GM11168 (cell line): ENCODE measurements at regions not wholly inside any gene's neighbourhood (a gene's known extent, or its start where the extent isn't known, plus 50 kb on each side); places are given as distances from the start of the nearest gene placed in this dataset.
"Not testable (repeated sequence)": the region's sequence is repeated elsewhere in the genome, so short reads cannot be mapped to it uniquely, and the experiment has no call there.

Experiments used
- in situ Hi-C: fragments of 300-500 bp; cut with MboI; formaldehyde crosslinking; loops from one replicate; pipeline ENCODE4 v1.12.0; 2022; ENCODE audit warnings: low sequenced_read_pairs; ENCODE audit not compliant: unreplicated experiment

DNA sequence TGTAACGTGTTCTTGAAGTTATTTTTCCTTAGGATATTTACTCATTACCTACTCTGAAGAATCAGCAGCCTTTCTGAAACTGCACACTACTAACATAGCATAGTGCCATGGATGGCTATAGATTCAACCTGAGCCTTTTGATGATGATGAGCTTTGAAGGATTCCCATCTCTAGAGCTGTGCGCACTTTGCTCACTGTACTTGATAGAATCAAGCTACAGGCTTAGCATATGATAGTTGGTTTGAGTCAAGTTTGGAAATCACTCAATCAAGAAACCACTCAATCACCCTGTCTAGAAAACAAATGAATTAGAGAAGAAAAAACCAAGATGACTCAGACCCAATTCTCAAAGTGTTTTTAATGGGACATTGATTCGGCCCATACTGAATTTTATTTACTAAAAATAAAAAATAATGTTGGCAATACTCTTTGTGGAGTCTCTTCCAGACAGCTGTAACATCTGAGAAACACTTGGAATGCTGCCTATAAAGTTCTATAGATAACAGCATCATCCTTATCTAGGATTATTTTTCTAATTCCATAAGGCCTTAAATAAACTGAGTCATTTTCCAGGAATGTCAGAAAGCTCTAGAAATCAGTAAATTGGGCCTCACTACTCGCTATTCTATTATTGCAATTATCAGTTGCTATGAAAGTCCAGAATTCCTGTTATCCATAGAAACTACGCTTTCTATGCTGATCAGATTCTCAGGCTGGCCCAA is 259.0 kb upstream of the ERBB4 start:
- in situ Hi-C loops = no loop called here

DNA sequence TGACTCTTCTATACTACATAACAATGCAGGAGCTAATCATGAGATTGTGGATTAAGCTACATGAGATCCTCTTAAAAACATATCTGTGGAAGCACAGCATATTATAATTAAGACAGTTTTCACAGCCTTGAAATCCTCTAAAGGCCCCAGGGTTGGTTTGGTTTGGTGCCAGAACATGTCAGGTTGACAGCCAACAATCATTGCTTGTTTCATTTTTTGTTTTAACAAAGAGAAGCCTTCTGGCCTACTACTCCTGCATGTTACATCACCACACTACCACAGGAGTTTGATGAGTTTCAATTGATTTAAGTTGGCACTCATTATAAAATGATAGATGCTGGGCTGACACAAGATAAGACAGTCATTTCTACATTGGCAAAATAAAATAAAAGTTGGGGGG is 255.9 kb upstream of the ERBB4 start:
- in situ Hi-C loops = no loop called here

GRCh38 chr2:212791569-212791968 is 253.0 kb upstream of the ERBB4 start:
- in situ Hi-C loops = no loop called here

DNA sequence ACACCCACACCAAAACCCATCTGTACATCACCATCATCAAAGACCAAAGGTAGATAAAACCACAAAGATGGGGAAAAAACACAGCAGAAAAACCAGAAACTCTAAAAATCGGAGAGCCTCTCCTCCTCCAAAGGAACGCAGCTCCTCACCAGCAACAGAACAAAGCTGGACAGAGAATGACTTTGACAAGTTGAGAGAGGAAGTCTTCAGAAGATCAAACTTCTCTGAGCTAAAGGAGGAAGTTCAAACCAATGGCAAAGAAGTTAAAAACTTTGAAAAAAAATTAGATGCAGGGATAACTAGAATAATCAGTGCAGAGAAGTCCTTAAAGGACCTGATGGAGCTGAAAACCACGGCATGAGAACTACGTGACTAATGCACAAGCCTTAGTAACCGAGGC is 247.5 kb upstream of the ERBB4 start:
- in situ Hi-C loops = not testable (repeated sequence)

DNA sequence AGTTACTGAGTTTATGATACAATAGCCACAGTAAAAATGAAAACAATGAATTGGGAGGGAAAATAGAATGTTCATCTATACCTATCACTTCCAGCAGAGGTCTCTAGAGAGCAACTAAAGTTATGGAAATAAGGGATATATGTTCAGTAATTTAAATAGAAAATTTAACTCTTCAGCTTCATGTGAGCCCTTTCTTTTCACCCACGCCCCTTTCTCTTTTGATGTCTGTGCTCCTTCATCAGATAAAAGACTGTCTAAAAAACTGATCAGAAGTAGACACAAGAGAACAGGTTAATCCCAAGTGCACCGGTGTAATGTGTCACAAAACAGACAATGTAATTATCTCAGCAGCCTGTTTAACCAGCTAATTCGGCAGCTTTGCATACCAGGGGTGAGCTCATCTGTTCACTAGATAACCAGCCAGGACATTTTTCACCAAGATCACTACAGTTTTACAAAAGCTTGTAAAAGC is 238.5 kb upstream of the ERBB4 start:
- in situ Hi-C loops = no loop called here

GRCh38 chr2:212773808-212774339 is 235.3 kb upstream of the ERBB4 start:
- in situ Hi-C loops = no loop called here

GRCh38 chr2:212770240-212770639 is 231.6 kb upstream of the ERBB4 start:
- in situ Hi-C loops = no loop called here

DNA sequence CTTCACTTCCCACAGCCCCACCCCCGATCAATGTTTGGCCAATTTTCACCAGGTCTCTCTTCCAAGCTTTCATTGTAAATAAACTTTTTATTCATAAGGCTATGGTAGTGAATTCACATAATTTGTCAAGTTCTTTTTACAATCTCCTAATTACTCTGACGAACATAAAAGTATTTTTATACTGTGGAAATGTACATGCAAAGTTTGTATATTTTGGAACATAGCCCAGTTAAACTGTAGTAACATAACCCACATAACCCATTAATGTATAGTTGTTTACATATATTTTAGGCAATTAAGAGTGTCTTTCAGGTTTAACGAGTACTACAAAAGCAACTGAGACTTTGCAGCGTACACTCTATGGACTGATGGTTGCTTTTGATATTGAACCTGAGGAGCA is 228.3 kb upstream of the ERBB4 start:
- in situ Hi-C loops = no loop called here

DNA sequence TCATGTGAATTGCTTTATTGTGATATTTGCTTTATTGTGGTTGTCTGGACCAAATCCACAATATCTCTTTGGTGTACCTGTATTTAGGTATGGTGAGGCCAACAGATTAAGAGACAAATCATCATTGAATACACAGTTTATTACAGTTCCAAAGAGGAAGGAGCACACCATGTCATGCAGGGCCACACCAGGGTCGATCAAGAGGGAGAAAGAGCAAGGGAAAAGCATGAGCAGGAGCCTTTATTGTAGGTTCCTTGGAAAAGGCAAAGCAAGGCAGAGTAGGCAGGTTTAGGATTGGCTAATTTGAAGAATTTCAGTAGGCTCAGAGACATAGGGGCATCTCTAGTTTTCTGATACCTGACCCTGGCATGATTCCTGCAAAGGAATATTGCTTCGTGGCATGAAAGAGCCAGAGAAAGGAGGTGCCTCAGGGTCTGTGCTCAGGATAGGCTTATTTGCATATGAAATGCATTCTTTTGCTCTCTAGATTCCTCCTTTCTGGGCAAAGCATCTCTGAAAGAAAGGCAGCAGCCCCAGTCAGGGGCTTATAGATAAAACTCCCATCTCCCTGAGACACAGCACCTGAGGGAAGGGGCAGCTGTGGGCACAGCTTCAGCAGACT is 214.2 kb upstream of the ERBB4 start:
- in situ Hi-C loops = no loop called here

- in situ Hi-C loops = no loop called here
These were observed 206.8 kb upstream of the ERBB4 start for GRCh38 chr2:212745359-212745758.

GRCh38 chr2:212737392-212738172 is 199.0 kb upstream of the ERBB4 start:
- in situ Hi-C loops = no loop called here

GRCh38 chr2:212736385-212736726 is 197.8 kb upstream of the ERBB4 start:
- in situ Hi-C loops = no loop called here

DNA sequence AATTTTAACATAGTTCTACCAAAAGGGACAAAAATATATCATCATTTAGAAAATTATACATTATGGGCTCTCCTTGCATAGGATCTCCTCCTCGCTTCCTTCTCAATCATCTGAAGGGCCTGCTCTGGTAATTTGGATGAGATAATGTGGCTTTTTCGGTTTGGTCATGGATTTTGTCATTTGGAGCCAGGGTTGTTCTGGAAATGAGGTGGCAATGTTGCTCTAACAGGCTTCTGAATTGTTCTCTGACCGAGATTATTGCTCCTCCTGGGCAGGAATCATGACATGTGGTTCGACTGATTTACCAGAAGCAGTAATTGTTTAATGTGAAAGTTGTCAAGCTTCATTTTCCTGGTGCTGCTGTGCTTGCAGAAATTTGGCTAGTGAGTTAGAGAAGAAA is 194.7 kb upstream of the ERBB4 start:
- in situ Hi-C loops = no loop called here

DNA sequence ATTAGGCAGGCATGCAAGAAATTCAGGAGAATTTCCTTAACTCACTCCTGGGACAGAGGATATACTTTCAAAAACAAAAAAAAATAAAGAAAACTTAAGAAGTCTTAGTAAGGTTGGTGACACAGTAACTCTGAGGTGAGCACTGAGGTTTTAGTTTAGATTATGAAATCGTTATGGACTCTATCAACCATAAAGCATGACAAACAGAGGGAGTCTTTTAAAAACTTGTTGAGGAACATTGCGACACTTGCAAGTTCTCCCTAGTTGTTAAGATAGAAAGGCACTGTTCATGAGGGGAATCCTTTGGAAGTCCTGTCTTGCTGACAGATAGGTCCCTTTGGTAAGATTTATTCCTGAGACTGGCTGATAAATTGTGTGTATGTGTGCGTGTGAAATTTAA is 194.3 kb upstream of the ERBB4 start:
- in situ Hi-C loops = no loop called here

GRCh38 chr2:212730994-212731393 is 192.4 kb upstream of the ERBB4 start:
- in situ Hi-C loops = no loop called here

GRCh38 chr2:212728717-212729116 is 190.1 kb upstream of the ERBB4 start:
- in situ Hi-C loops = no loop called here

GRCh38 chr2:212727751-212728150 is 189.1 kb upstream of the ERBB4 start:
- in situ Hi-C loops = no loop called here

DNA sequence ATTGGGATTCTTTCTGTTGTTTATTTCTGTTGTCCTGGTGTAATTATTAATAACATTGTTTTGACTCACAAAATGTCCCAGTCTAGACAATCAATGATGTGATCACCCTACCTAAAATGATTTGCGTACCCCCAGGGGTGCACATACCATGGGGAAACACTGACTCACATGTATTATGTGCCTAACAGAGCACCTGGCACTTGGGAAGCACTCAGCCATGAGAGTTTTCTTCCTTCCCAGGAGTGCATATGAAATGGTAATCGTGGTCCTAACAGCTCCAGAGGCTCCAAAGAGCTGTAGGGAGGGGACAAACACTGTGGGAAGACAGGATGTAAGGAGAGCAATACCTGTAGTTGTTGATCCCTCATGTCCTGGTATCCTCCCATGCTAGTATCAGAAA is 187.8 kb upstream of the ERBB4 start:
- in situ Hi-C loops = no loop called here

- in situ Hi-C loops = no loop called here
These were observed 186.6 kb upstream of the ERBB4 start for GRCh38 chr2:212725180-212725579.

DNA sequence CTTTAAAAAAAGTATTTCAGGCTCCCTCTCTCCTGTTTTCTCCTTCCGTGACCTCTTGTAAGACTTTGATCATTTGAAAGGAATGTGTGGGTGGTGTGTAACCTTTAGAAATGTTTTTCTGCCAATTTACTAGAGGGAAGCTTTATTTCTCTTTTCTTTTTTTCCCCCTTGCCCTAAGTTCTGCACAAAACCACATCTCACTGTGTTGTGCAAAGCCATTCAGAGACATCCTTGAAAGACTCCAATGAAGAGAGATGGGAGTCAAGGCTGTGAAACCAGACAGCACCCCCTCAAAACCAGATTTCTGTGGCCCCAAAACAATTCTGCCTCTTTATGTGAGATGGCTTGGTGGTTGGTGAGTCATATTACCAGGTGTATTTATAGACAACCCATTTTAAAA is 184.6 kb upstream of the ERBB4 start:
- in situ Hi-C loops = no loop called here

DNA sequence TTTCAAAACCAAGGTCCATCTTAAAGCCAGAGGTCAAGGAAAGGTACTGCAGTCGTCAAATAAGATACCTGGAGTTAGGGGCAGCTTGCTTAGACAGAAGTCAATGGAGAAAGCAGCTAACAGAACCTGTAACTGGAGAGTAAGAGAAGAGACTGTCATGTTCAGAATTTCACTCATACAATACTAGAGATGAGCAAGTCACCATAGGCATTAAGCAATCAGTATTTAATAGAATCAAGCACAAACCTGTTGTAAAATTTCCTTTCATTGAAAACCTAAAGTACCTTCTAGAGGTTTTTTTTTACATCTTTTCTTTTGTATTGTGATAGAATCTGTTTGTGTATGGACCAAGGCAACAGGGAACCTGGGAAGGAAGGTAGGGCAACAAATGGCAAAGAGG is 183.4 kb upstream of the ERBB4 start:
- in situ Hi-C loops = no loop called here
